ENCODE measurements at regions not wholly inside any gene's neighbourhood (a gene's known extent, or its start where the extent isn't known, plus 50 kb on each side); places are given as distances from the start of the nearest gene placed in this dataset.

DNA sequence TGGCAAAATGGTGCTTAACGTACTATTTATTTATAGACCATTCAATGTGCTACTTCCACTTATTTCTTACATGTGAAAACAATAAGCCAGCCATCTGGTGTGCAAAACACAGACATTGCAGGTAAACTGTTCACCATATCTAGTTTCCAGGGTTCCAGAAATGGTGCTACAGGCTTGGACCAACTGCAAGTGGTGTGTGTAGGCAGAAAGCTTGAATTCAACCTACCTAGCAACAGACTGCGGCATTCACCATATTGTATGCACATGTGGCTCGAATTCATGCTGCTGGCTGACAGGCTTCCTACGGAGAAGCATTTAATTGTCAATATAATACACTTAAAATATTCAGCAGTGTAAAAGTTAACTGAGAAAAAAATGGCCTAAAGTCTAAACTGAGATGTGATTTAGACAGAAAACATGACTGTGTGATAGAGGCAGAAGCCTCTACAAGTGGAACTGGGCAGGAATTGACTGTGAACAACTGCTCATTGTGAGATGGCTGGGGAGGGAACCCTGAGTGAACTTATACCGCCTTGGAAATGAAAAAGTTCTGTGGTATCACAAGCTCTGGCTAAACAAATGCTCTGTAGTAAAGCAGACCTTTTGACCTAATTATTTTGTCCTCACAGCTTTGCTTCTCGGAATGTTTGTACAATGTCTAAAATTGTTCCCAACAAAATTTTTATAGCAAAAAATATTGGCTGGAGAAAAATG, 434.7 kb downstream of the GRIA2 start:
- TF ChIP-seq, protein P1, sequence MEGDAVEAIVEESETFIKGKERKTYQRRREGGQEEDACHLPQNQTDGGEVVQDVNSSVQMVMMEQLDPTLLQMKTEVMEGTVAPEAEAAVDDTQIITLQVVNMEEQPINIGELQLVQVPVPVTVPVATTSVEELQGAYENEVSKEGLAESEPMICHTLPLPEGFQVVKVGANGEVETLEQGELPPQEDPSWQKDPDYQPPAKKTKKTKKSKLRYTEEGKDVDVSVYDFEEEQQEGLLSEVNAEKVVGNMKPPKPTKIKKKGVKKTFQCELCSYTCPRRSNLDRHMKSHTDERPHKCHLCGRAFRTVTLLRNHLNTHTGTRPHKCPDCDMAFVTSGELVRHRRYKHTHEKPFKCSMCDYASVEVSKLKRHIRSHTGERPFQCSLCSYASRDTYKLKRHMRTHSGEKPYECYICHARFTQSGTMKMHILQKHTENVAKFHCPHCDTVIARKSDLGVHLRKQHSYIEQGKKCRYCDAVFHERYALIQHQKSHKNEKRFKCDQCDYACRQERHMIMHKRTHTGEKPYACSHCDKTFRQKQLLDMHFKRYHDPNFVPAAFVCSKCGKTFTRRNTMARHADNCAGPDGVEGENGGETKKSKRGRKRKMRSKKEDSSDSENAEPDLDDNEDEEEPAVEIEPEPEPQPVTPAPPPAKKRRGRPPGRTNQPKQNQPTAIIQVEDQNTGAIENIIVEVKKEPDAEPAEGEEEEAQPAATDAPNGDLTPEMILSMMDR (conservative IDR thresholded peaks at IDR 0.05; ENCODE audit: low read length) = no peak
- no peak for TF ChIP-seq EZH2phosphoT487 (IDR thresholded peaks at IDR 0.05; ENCODE audit: borderline replicate concordance, low read depth, low read length)
